ENCODE measurements at regions not wholly inside any gene's neighbourhood (a gene's known extent, or its start where the extent isn't known, plus 50 kb on each side); places are given as distances from the start of the nearest gene placed in this dataset.

GRCh38 chr1:234975122-234975940, 153.3 kb downstream of the TOMM20 start (continued):
- TF ChIP-seq MLXIP (CRISPR knock-in tag; IDR thresholded peaks at IDR 0.05; ENCODE audit: borderline replicate concordance) (peak; percentile 64), GTF2F1 (IDR thresholded peaks at IDR 0.05; ENCODE audit: low read length) (0 out of 2 replicates have a peak, but pooled peaks have one; percentile 14), MTERF4 (CRISPR knock-in tag; IDR thresholded peaks at IDR 0.05) (no peak), AGO1 (IDR thresholded peaks at IDR 0.05; ENCODE audit: low read depth, low read length, poor library complexity, severe bottlenecking) (no peak), FOXA3 (CRISPR knock-in tag; IDR thresholded peaks at IDR 0.05) (peak; percentile 99), IRF2 (CRISPR knock-in tag; IDR thresholded peaks at IDR 0.05) (peak; percentile 96), ZNF264 (CRISPR knock-in tag; IDR thresholded peaks at IDR 0.05) (peak; percentile 85; the same call in 1 of the 2 replicates), ZBTB3 (CRISPR knock-in tag; IDR thresholded peaks at IDR 0.05; ENCODE audit: borderline replicate concordance, low read depth) (peak; percentile 97), ZNF577 (CRISPR knock-in tag; IDR thresholded peaks at IDR 0.05; ENCODE audit: borderline replicate concordance, low read depth) (0 out of 2 replicates have a peak, but pooled peaks have one; percentile 39), ERF (CRISPR knock-in tag; IDR thresholded peaks at IDR 0.05) (peak; percentile 96), ELF4 (CRISPR knock-in tag; IDR thresholded peaks at IDR 0.05; ENCODE audit: borderline replicate concordance) (peak; percentile 78; the same call in 1 of the 2 replicates), RCOR2 (CRISPR knock-in tag; IDR thresholded peaks at IDR 0.05) (peak; percentile 96), ZBTB14 (CRISPR knock-in tag; IDR thresholded peaks at IDR 0.05) (0 out of 2 replicates have a peak, but pooled peaks have one; percentile 11), HDAC2 (CRISPR knock-in tag; IDR thresholded peaks at IDR 0.05) (peak; percentile 99), ZNF34 (CRISPR knock-in tag; IDR thresholded peaks at IDR 0.05; ENCODE audit: borderline replicate concordance) (no peak; the same call in 1 of the 2 replicates), ZFP90 (CRISPR knock-in tag; IDR thresholded peaks at IDR 0.05; ENCODE audit: borderline replicate concordance) (peak; percentile 41; the same call in 1 of the 2 replicates), ZNF562 (CRISPR knock-in tag; IDR thresholded peaks at IDR 0.05; ENCODE audit: borderline replicate concordance) (no peak), HNF1B (CRISPR knock-in tag; IDR thresholded peaks at IDR 0.05) (peak; percentile 94), ATAD3A (CRISPR knock-in tag; IDR thresholded peaks at IDR 0.05) (no peak), SMARCC2 (IDR thresholded peaks at IDR 0.05) (0 out of 2 replicates have a peak, but pooled peaks have one; percentile 23), ZNF275 (CRISPR knock-in tag; IDR thresholded peaks at IDR 0.05; ENCODE audit: borderline replicate concordance) (peak; percentile 73; the same call in 1 of the 2 replicates)
